Hepatocyte (in vitro differentiated cells): ENCODE measurements at regions not wholly inside any gene's neighbourhood (a gene's known extent, or its start where the extent isn't known, plus 50 kb on each side); places are given as distances from the start of the nearest gene placed in this dataset.
A peak's percentile ranks its signal among the peaks of the same experiment; 100 is the strongest.

ENCODE experiments used
- DNase-seq: peaks from one replicate; pipeline ENCODE4 v3.0.0-alpha.2; 2016; ENCODE audit warnings: low spot score
- H2AFZ ChIP-seq: fragments of 200-600 bp; sonication (generic); 2 replicates; pipeline ENCODE4 v1.6.0; 2016; ENCODE audit warnings: antibody characterized with exemption, mild to moderate bottlenecking
- H3K27ac ChIP-seq: fragments of 200-600 bp; sonication (generic); 2 replicates; pipeline ENCODE4 v1.5.1; 2016; ENCODE audit warnings: mild to moderate bottlenecking
- H3K27me3 ChIP-seq: fragments of 200-600 bp; sonication (generic); 2 replicates; pipeline ENCODE4 v1.6.1; 2016
- H3K36me3 ChIP-seq: fragments of 200-600 bp; sonication (generic); replicated peaks from 2 replicates; pipeline ENCODE4 v1.5.1; 2016; ENCODE audit warnings: low read depth; ENCODE audit not compliant: insufficient read depth
- H3K4me1 ChIP-seq: fragments of 200-600 bp; sonication (generic); 2 replicates; pipeline ENCODE4 v1.5.1; 2016; ENCODE audit warnings: mild to moderate bottlenecking, moderate library complexity; ENCODE audit not compliant: insufficient read depth
- H3K4me2 ChIP-seq: fragments of 200-600 bp; sonication (generic); 2 replicates; pipeline ENCODE4 v1.6.0; 2016
- H3K4me3 ChIP-seq: fragments of 200-600 bp; sonication (generic); 2 replicates; pipeline ENCODE4 v1.5.1; 2016; ENCODE audit warnings: mild to moderate bottlenecking
- H3K79me2 ChIP-seq: fragments of 200-600 bp; sonication (generic); 2 replicates; pipeline ENCODE4 v1.6.0; 2017; ENCODE audit warnings: mild to moderate bottlenecking
- H3K9me2 ChIP-seq: fragments of 200-600 bp; sonication (generic); replicated peaks from 2 replicates; pipeline ENCODE4 v1.6.0; 2017; ENCODE audit warnings: mild to moderate bottlenecking; ENCODE audit not compliant: insufficient read depth
- H3K9me3 ChIP-seq: fragments of 200-600 bp; sonication (generic); 2 replicates; pipeline ENCODE4 v1.5.1; 2016; ENCODE audit warnings: low read depth, mild to moderate bottlenecking
- H4K20me1 ChIP-seq: fragments of 200-600 bp; sonication (generic); 2 replicates; pipeline ENCODE4 v1.6.0; 2016; ENCODE audit warnings: mild to moderate bottlenecking; ENCODE audit not compliant: insufficient read depth, poor library complexity, severe bottlenecking
- EZH2 ChIP-seq: fragments of 200-600 bp; sonication (generic); IDR thresholded peaks from 2 replicates; pipeline ENCODE4 v1.6.1; 2016; ENCODE audit warnings: antibody characterized with exemption, mild to moderate bottlenecking, borderline replicate concordance
- EZH2phosphoT487 ChIP-seq: fragments of 200-600 bp; sonication (generic); IDR thresholded peaks from one replicate; pipeline ENCODE4 v1.6.1; 2018; ENCODE audit warnings: antibody characterized with exemption, mild to moderate bottlenecking, low read depth, moderate library complexity; ENCODE audit not compliant: unreplicated experiment, severe bottlenecking
- WGBS: methylation state at CpG from one replicate; pipeline ENCODE4 v1.1.6; 2016; ENCODE audit warnings: low lambda C conversion rate; ENCODE audit errors: missing lambda C conversion rate; 5-methylcytosine and 5-hydroxymethylcytosine counted together
- TF ChIP-seq, protein P1 (sequence below): fragments of 200-600 bp; sonication (generic); IDR thresholded peaks from 2 replicates; pipeline ENCODE4 v1.5.1; 2016; ENCODE audit warnings: antibody characterized with exemption, mild to moderate bottlenecking; ENCODE audit not compliant: poor library complexity

GRCh38 chr14:76591266-76591665 is 170.0 kb upstream of the VASH1 start:
- 45% methylated on average over 10 of the region's 10 CpGs for WGBS

GRCh38 chr14:76595266-76595665 is 166.0 kb upstream of the VASH1 start:
- 83% methylated on average over 5 of the region's 5 CpGs for WGBS

More at GRCh38 chr14:76591266-76591665, 170.0 kb upstream of the VASH1 start:
- Histone ChIP-seq H3K79me2 (no peaks in the 10 kb centered on the region), H3K4me3 (no peak overlapping the region), H3K36me3 (no peaks in the 10 kb centered on the region), H2AFZ (no peak overlapping the region), H3K27me3 (peaks cover 6% of the 10 kb centered on the region), H3K9me2 (no peaks in the 10 kb centered on the region), H3K27ac (no peak overlapping the region), H3K9me3 (no peaks in the 10 kb centered on the region), H3K4me1 (peaks cover 5% of the 10 kb centered on the region), H4K20me1 (no peaks in the 10 kb centered on the region), H3K4me2 (no peak overlapping the region)
- TF ChIP-seq EZH2 (no peak), EZH2phosphoT487 (no peak)
- TF ChIP-seq, protein P1, sequence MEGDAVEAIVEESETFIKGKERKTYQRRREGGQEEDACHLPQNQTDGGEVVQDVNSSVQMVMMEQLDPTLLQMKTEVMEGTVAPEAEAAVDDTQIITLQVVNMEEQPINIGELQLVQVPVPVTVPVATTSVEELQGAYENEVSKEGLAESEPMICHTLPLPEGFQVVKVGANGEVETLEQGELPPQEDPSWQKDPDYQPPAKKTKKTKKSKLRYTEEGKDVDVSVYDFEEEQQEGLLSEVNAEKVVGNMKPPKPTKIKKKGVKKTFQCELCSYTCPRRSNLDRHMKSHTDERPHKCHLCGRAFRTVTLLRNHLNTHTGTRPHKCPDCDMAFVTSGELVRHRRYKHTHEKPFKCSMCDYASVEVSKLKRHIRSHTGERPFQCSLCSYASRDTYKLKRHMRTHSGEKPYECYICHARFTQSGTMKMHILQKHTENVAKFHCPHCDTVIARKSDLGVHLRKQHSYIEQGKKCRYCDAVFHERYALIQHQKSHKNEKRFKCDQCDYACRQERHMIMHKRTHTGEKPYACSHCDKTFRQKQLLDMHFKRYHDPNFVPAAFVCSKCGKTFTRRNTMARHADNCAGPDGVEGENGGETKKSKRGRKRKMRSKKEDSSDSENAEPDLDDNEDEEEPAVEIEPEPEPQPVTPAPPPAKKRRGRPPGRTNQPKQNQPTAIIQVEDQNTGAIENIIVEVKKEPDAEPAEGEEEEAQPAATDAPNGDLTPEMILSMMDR = no peak
- DNase-seq = peak; percentile 16

DNA sequence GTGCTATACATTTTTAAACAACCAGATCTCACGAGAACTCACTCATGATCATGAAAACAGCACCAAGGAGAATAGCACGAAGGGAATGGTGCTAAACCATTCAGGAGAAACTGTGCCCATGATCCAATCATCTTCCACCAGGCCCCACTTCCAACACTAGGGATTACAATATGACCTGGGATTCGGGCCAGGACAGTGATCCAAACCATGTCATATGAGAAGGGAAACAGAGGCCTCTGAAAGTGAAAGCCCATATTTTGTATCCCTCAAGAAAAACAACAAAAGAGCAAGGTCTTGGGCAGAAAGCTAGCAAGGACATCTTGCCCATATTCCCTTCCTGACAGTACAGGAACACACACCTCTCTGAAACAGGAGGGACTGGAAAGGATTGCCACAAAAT is 163.9 kb upstream of the VASH1 start:
- no peaks in the 10 kb centered on the region for H4K20me1 ChIP-seq
- no peaks in the 10 kb centered on the region for H3K36me3 ChIP-seq
- 94% methylated on average over 3 of the region's 3 CpGs for WGBS
- H3K9me3 ChIP-seq = no peaks in the 10 kb centered on the region
- no peak for TF ChIP-seq EZH2
- TF ChIP-seq, protein P1 = no peak
- TF ChIP-seq EZH2phosphoT487 = no peak
- H3K4me1 ChIP-seq = no peaks in the 10 kb centered on the region
- no peaks in the 10 kb centered on the region for H3K9me2 ChIP-seq
- H3K79me2 ChIP-seq = no peaks in the 10 kb centered on the region
- H3K4me2 ChIP-seq = no peak overlapping the region
- no peak overlapping the region for H2AFZ ChIP-seq
- peaks cover 12% of the 10 kb centered on the region for H3K27me3 ChIP-seq
- no peak overlapping the region for H3K4me3 ChIP-seq
- no peak for DNase-seq
- H3K27ac ChIP-seq = no peak overlapping the region

More at GRCh38 chr14:76595266-76595665, 166.0 kb upstream of the VASH1 start:
- no peak for DNase-seq
- Histone ChIP-seq H3K9me2 (no peaks in the 10 kb centered on the region), H3K9me3 (no peaks in the 10 kb centered on the region), H3K4me1 (peaks cover 5% of the 10 kb centered on the region), H3K36me3 (no peaks in the 10 kb centered on the region), H2AFZ (no peak overlapping the region), H3K27ac (no peak overlapping the region), H3K79me2 (no peaks in the 10 kb centered on the region), H4K20me1 (no peaks in the 10 kb centered on the region), H3K4me3 (no peak overlapping the region), H3K4me2 (no peak overlapping the region), H3K27me3 (peaks cover 12% of the 10 kb centered on the region)
- TF ChIP-seq EZH2phosphoT487 (no peak), EZH2 (no peak)
- TF ChIP-seq, protein P1 = no peak

DNA sequence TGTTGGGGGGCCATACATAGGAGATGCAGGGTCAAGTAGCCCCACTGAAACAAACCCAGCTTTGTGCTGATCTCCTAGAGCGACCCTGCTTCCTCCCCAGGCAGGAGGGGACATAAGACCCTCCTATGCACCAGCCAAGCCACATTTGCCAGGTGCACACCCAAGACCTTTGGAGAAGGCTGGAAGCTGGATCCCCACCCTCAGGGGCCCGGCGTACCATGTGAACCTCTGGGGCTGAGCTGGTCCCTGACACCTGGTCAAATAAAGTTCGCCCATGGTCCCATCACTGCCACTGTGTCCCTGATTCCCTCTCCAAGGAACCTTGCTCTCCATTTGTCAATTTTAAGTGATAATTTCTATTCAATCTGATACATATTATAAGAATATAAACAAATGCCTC is 162.1 kb upstream of the VASH1 start:
- no peak overlapping the region for H3K27ac ChIP-seq
- H3K9me2 ChIP-seq = no peaks in the 10 kb centered on the region
- no peak overlapping the region for H3K4me3 ChIP-seq
- H3K36me3 ChIP-seq = no peaks in the 10 kb centered on the region
- H3K27me3 ChIP-seq = peaks cover 12% of the 10 kb centered on the region
- H3K79me2 ChIP-seq = no peaks in the 10 kb centered on the region
- H4K20me1 ChIP-seq = no peaks in the 10 kb centered on the region
- no peaks in the 10 kb centered on the region for H3K9me3 ChIP-seq
- no peak overlapping the region for H3K4me2 ChIP-seq
- no peaks in the 10 kb centered on the region for H3K4me1 ChIP-seq
- TF ChIP-seq EZH2 (no peak), EZH2phosphoT487 (no peak)
- TF ChIP-seq, protein P1 = no peak
- 85% methylated on average over 4 of the region's 4 CpGs for WGBS
- no peak overlapping the region for H2AFZ ChIP-seq
- DNase-seq = no peak
